ENCODE measurements at regions not wholly inside any gene's neighbourhood (a gene's known extent, or its start where the extent isn't known, plus 50 kb on each side); places are given as distances from the start of the nearest gene placed in this dataset.

DNA sequence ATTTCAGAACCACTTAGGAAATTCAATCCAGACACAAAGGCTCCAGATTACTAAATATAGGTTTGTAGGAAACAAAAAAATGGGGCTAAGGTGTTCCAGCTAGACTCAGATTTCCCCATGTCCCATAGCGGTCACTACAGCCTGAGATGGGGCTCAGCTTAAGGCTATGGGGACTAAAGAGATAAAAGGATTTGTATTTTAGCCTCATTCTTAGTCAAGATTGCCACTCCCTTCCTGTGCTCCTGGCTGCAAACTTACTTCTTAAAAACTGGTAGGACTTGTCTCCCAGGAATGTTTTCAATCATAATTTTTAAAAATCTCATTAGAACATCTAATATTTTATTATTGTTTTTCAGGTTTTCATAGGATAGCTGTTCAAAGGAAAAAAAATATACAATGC is 253.8 kb upstream of the DAB2 start:
- H3K36me3 ChIP-seq (ENCODE audit: control insufficient read depth in 1 of 2, insufficient read depth in 2 of 2, low read length in 1 of 2) = no peaks in the 10 kb centered on the region
- 85 to 96% methylated on average over 1 of the region's 1 CpG for WGBS, 2 donors
- intact Hi-C loops (cut with DNase I) = no loop called here
- H3K9me3 ChIP-seq (ENCODE audit: control insufficient read depth, low read length) = no peaks in the 10 kb centered on the region
- H3K4me3 ChIP-seq (ENCODE audit: low read length in 2 of 2) = no peak overlapping the region
- H3K27ac ChIP-seq (ENCODE audit: low read depth in 1 of 2, low read length in 2 of 2) = no peak overlapping the region
- H3K27me3 ChIP-seq (ENCODE audit: control insufficient read depth in 1 of 2, insufficient read depth in 2 of 2, low read length in 1 of 2) = no peaks in the 10 kb centered on the region
- no peak for ATAC-seq (ENCODE audit: low FRiP score)
- DNase-seq = no peak
- H3K4me1 ChIP-seq (ENCODE audit: control insufficient read depth in 1 of 2, insufficient read depth in 2 of 2, low read length in 2 of 2) = no peaks in the 10 kb centered on the region

- WGBS, 2 donors = 63 to 77% methylated on average over 2 of the region's 2 CpGs
- Histone ChIP-seq H3K4me3 (ENCODE audit: low read length in 2 of 2) (no peak overlapping the region), H3K27ac (ENCODE audit: low read depth in 1 of 2, low read length in 2 of 2) (no peak overlapping the region), H3K36me3 (ENCODE audit: control insufficient read depth in 1 of 2, insufficient read depth in 2 of 2, low read length in 1 of 2) (no peaks in the 10 kb centered on the region), H3K27me3 (ENCODE audit: control insufficient read depth in 1 of 2, insufficient read depth in 2 of 2, low read length in 1 of 2) (no peaks in the 10 kb centered on the region), H3K9me3 (ENCODE audit: control insufficient read depth, low read length) (no peaks in the 10 kb centered on the region), H3K4me1 (ENCODE audit: control insufficient read depth in 1 of 2, insufficient read depth in 2 of 2, low read length in 2 of 2) (no peaks in the 10 kb centered on the region)
- ATAC-seq (ENCODE audit: low FRiP score) (no peak), DNase-seq (no peak)
- intact Hi-C loops (cut with DNase I) = no loop called here
Measured at GRCh38 chr5:39675676-39676075, 250.9 kb upstream of the DAB2 start.

GRCh38 chr5:39674209-39675082 is 249.7 kb upstream of the DAB2 start:
- Histone ChIP-seq H3K27me3 (ENCODE audit: control insufficient read depth in 1 of 2, insufficient read depth in 2 of 2, low read length in 1 of 2) (no peaks in the 10 kb centered on the region), H3K36me3 (ENCODE audit: control insufficient read depth in 1 of 2, insufficient read depth in 2 of 2, low read length in 1 of 2) (no peaks in the 10 kb centered on the region), H3K27ac (ENCODE audit: low read depth in 1 of 2, low read length in 2 of 2) (no peak overlapping the region), H3K4me3 (ENCODE audit: low read length in 2 of 2) (no peak overlapping the region), H3K9me3 (ENCODE audit: control insufficient read depth, low read length) (no peaks in the 10 kb centered on the region), H3K4me1 (ENCODE audit: control insufficient read depth in 1 of 2, insufficient read depth in 2 of 2, low read length in 2 of 2) (no peaks in the 10 kb centered on the region)
- no peak for DNase-seq
- 70 to 76% methylated on average over 2 of the region's 2 CpGs for WGBS, 2 donors
- no peak for ATAC-seq (ENCODE audit: low FRiP score)
- intact Hi-C loops (cut with DNase I) = no loop called here

DNA sequence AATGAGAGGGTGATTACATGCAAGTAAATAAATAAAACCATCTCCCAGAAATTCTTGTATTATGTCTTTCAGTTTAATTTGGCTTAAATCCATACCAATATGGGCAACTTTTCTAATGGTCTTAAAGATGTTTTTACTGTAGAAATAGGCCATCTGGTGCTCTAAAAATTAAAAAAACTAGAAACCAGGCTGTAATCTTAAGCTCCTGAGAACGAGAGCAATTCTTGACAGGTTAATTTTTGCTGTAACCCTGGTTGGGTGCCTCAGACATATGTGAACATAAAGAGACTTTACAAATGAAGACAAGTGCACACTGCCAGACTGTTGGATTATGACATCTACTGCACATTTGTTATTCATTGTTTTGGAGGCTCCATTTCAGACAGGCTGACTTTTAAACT is 246.8 kb upstream of the DAB2 start:
- DNase-seq (no peak), ATAC-seq (ENCODE audit: low FRiP score) (no peak)
- Histone ChIP-seq H3K9me3 (ENCODE audit: control insufficient read depth, low read length) (no peaks in the 10 kb centered on the region), H3K4me3 (ENCODE audit: low read length in 2 of 2) (no peak overlapping the region), H3K27ac (ENCODE audit: low read depth in 1 of 2, low read length in 2 of 2) (no peak overlapping the region), H3K4me1 (ENCODE audit: control insufficient read depth in 1 of 2, insufficient read depth in 2 of 2, low read length in 2 of 2) (no peaks in the 10 kb centered on the region), H3K36me3 (ENCODE audit: control insufficient read depth in 1 of 2, insufficient read depth in 2 of 2, low read length in 1 of 2) (no peaks in the 10 kb centered on the region), H3K27me3 (ENCODE audit: control insufficient read depth in 1 of 2, insufficient read depth in 2 of 2, low read length in 1 of 2) (no peaks in the 10 kb centered on the region)
- intact Hi-C loops (cut with DNase I) = no loop called here
- 13 to 14% methylated on average over 1 of the region's 1 CpG for WGBS, 2 donors

DNA sequence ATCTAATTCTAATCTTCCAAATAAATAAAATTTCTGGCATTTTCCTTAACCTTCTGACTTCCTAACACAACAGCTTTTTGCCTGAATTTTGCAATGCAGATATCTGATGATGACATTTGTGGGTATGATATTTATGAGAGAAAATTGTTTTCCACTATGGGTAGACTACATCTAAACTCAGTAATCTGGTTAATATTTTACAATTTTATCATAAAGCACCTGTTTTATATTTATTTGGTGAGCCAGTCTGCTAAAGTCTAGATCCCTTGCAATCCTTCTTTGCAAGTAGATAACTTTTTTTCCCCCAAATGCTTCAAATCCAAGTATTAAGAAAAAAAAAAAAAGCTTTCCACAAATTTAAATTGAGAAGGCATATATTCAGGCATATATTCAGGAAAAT is 246.2 kb upstream of the DAB2 start:
- no peaks in the 10 kb centered on the region for H3K27me3 ChIP-seq (ENCODE audit: control insufficient read depth in 1 of 2, insufficient read depth in 2 of 2, low read length in 1 of 2)

GRCh38 chr5:39670391-39670790 is 245.6 kb upstream of the DAB2 start:
- Histone ChIP-seq H3K27ac (ENCODE audit: low read depth in 1 of 2, low read length in 2 of 2) (no peak overlapping the region), H3K4me3 (ENCODE audit: low read length in 2 of 2) (no peak overlapping the region), H3K4me1 (ENCODE audit: control insufficient read depth in 1 of 2, insufficient read depth in 2 of 2, low read length in 2 of 2) (no peaks in the 10 kb centered on the region), H3K9me3 (ENCODE audit: control insufficient read depth, low read length) (no peaks in the 10 kb centered on the region), H3K27me3 (ENCODE audit: control insufficient read depth in 1 of 2, insufficient read depth in 2 of 2, low read length in 1 of 2) (no peaks in the 10 kb centered on the region), H3K36me3 (ENCODE audit: control insufficient read depth in 1 of 2, insufficient read depth in 2 of 2, low read length in 1 of 2) (no peaks in the 10 kb centered on the region)
- WGBS, 2 donors = 92 to 93% methylated on average over 6 of the region's 6 CpGs
- DNase-seq (no peak), ATAC-seq (ENCODE audit: low FRiP score) (no peak)
- intact Hi-C loops (cut with DNase I) = no loop called here

More for the DNA sequence above, 246.2 kb upstream of the DAB2 start:
- Histone ChIP-seq H3K36me3 (ENCODE audit: control insufficient read depth in 1 of 2, insufficient read depth in 2 of 2, low read length in 1 of 2) (no peaks in the 10 kb centered on the region), H3K27ac (ENCODE audit: low read depth in 1 of 2, low read length in 2 of 2) (no peak overlapping the region), H3K4me3 (ENCODE audit: low read length in 2 of 2) (no peak overlapping the region), H3K4me1 (ENCODE audit: control insufficient read depth in 1 of 2, insufficient read depth in 2 of 2, low read length in 2 of 2) (no peaks in the 10 kb centered on the region), H3K9me3 (ENCODE audit: control insufficient read depth, low read length) (no peaks in the 10 kb centered on the region)
- intact Hi-C loops (cut with DNase I) = no loop called here
- no peak for ATAC-seq (ENCODE audit: low FRiP score)
- no peak for DNase-seq

GRCh38 chr5:39668980-39669379 is 244.2 kb upstream of the DAB2 start:
- H3K27ac ChIP-seq (ENCODE audit: low read depth in 1 of 2, low read length in 2 of 2) = no peak overlapping the region
- no peaks in the 10 kb centered on the region for H3K9me3 ChIP-seq (ENCODE audit: control insufficient read depth, low read length)
- no peaks in the 10 kb centered on the region for H3K4me1 ChIP-seq (ENCODE audit: control insufficient read depth in 1 of 2, insufficient read depth in 2 of 2, low read length in 2 of 2)
- no peak for ATAC-seq (ENCODE audit: low FRiP score)
- no peak overlapping the region for H3K4me3 ChIP-seq (ENCODE audit: low read length in 2 of 2)
- WGBS, 2 donors = 94% methylated on average over 3 of the region's 3 CpGs
- no peak for DNase-seq
- no peaks in the 10 kb centered on the region for H3K27me3 ChIP-seq (ENCODE audit: control insufficient read depth in 1 of 2, insufficient read depth in 2 of 2, low read length in 1 of 2)
- no peaks in the 10 kb centered on the region for H3K36me3 ChIP-seq (ENCODE audit: control insufficient read depth in 1 of 2, insufficient read depth in 2 of 2, low read length in 1 of 2)
- intact Hi-C loops (cut with DNase I) = no loop called here

GRCh38 chr5:39665328-39665727 is 240.5 kb upstream of the DAB2 start:
- ATAC-seq (ENCODE audit: low FRiP score) (no peak), DNase-seq (peak; percentile 46 to 74)
- Histone ChIP-seq H3K4me3 (ENCODE audit: low read length in 2 of 2) (no peak overlapping the region), H3K9me3 (ENCODE audit: control insufficient read depth, low read length) (no peaks in the 10 kb centered on the region), H3K27ac (ENCODE audit: low read depth in 1 of 2, low read length in 2 of 2) (no peak overlapping the region), H3K4me1 (ENCODE audit: control insufficient read depth in 1 of 2, insufficient read depth in 2 of 2, low read length in 2 of 2) (no peaks in the 10 kb centered on the region), H3K27me3 (ENCODE audit: control insufficient read depth in 1 of 2, insufficient read depth in 2 of 2, low read length in 1 of 2) (no peaks in the 10 kb centered on the region), H3K36me3 (ENCODE audit: control insufficient read depth in 1 of 2, insufficient read depth in 2 of 2, low read length in 1 of 2) (no peaks in the 10 kb centered on the region)
- intact Hi-C loops (cut with DNase I) = no loop called here
- WGBS, 2 donors = 97 to 99% methylated on average over 18 to 23 of the region's 23 CpGs

GRCh38 chr5:39662945-39663344 is 238.2 kb upstream of the DAB2 start:
- WGBS, 2 donors = 67 to 83% methylated on average over 3 of the region's 3 CpGs

More at GRCh38 chr5:39662945-39663344, 238.2 kb upstream of the DAB2 start:
- no peak overlapping the region for H3K27ac ChIP-seq (ENCODE audit: low read depth in 1 of 2, low read length in 2 of 2)
- no peak for DNase-seq
- intact Hi-C loops (cut with DNase I) = no loop called here
- no peak overlapping the region for H3K4me3 ChIP-seq (ENCODE audit: low read length in 2 of 2)
- H3K4me1 ChIP-seq (ENCODE audit: control insufficient read depth in 1 of 2, insufficient read depth in 2 of 2, low read length in 2 of 2) = no peaks in the 10 kb centered on the region
- no peaks in the 10 kb centered on the region for H3K9me3 ChIP-seq (ENCODE audit: control insufficient read depth, low read length)
- no peak for ATAC-seq (ENCODE audit: low FRiP score)
- H3K36me3 ChIP-seq (ENCODE audit: control insufficient read depth in 1 of 2, insufficient read depth in 2 of 2, low read length in 1 of 2) = no peaks in the 10 kb centered on the region
- H3K27me3 ChIP-seq (ENCODE audit: control insufficient read depth in 1 of 2, insufficient read depth in 2 of 2, low read length in 1 of 2) = no peaks in the 10 kb centered on the region

All from aorta (tissue), 5 donors.